ENCODE measurements at regions not wholly inside any gene's neighbourhood (a gene's known extent, or its start where the extent isn't known, plus 50 kb on each side); places are given as distances from the start of the nearest gene placed in this dataset.

GRCh38 chr2:215738351-215738750 is 275.0 kb downstream of the MREG start:
- no peak overlapping the region for H3K27ac Mint-ChIP-seq
- H3K4me1 Mint-ChIP-seq: peaks cover 9% of the 10 kb centered on the region
- H3K9me3 Mint-ChIP-seq: peaks cover 14% of the 10 kb centered on the region
- H3K27me3 Mint-ChIP-seq (ENCODE audit: low read depth, poor library complexity): no peaks in the 10 kb centered on the region
- no peak overlapping the region for H3K4me3 Mint-ChIP-seq
- H3K36me3 Mint-ChIP-seq (ENCODE audit: low read depth): no peaks in the 10 kb centered on the region
- DNase-seq: no peak
- TF ChIP-seq CTCF (IDR thresholded peaks at IDR 0.05): no peak

GRCh38 chr2:215737477-215737876 is 275.9 kb downstream of the MREG start:
- DNase-seq: no peak
- Mint-ChIP-seq H3K9me3 (peaks cover 18% of the 10 kb centered on the region), H3K27ac (no peak overlapping the region), H3K4me3 (no peak overlapping the region), H3K4me1 (peaks cover 9% of the 10 kb centered on the region), H3K36me3 (ENCODE audit: low read depth) (no peaks in the 10 kb centered on the region), H3K27me3 (ENCODE audit: low read depth, poor library complexity) (no peaks in the 10 kb centered on the region)
- no peak for TF ChIP-seq CTCF (IDR thresholded peaks at IDR 0.05)

- Mint-ChIP-seq H3K27ac (no peak overlapping the region), H3K4me3 (no peak overlapping the region), H3K36me3 (ENCODE audit: low read depth) (no peaks in the 10 kb centered on the region), H3K27me3 (ENCODE audit: low read depth, poor library complexity) (no peaks in the 10 kb centered on the region), H3K4me1 (peaks cover 9% of the 10 kb centered on the region), H3K9me3 (peaks cover 18% of the 10 kb centered on the region)
- DNase-seq: no peak
- TF ChIP-seq CTCF (IDR thresholded peaks at IDR 0.05): no peak
Observed at GRCh38 chr2:215736653-215737290, 276.6 kb downstream of the MREG start.

- Mint-ChIP-seq H3K9me3 (peaks cover 5% of the 10 kb centered on the region), H3K4me1 (no peaks in the 10 kb centered on the region), H3K27ac (no peak overlapping the region), H3K27me3 (ENCODE audit: low read depth, poor library complexity) (no peaks in the 10 kb centered on the region), H3K36me3 (ENCODE audit: low read depth) (no peaks in the 10 kb centered on the region), H3K4me3 (no peak overlapping the region)
- DNase-seq: no peak
- TF ChIP-seq CTCF (IDR thresholded peaks at IDR 0.05): no peak
Observed at GRCh38 chr2:215731108-215731658, 282.2 kb downstream of the MREG start.

GRCh38 chr2:215729985-215730620 is 283.2 kb downstream of the MREG start:
- Mint-ChIP-seq H3K4me3 (no peak overlapping the region), H3K9me3 (peaks cover 5% of the 10 kb centered on the region), H3K27ac (no peak overlapping the region), H3K36me3 (ENCODE audit: low read depth) (no peaks in the 10 kb centered on the region), H3K27me3 (ENCODE audit: low read depth, poor library complexity) (no peaks in the 10 kb centered on the region), H3K4me1 (no peaks in the 10 kb centered on the region)
- DNase-seq: no peak
- no peak for TF ChIP-seq CTCF (IDR thresholded peaks at IDR 0.05)

All from nephron progenitor cell (in vitro differentiated cells).